IMR-90 (cell line): ENCODE measurements at regions not wholly inside any gene's neighbourhood (a gene's known extent, or its start where the extent isn't known, plus 50 kb on each side); places are given as distances from the start of the nearest gene placed in this dataset.

Experiments used
- ATAC-seq: fragments of 200-7000 bp; cut with Tn5 transposase; 2 replicates; pipeline ENCODE4 v1.9.1; 2020; ENCODE audit warnings: low read depth, mild to moderate bottlenecking, moderate library complexity
- BruUV-seq: library from RNA; stranded (reverse); fragments of 400-500 nt; replicated peaks from 2 replicates; lab custom pipeline; 2021; lab: Mats Ljungman, UMichigan
- CTCF ChIA-PET: fragments of 300-600 bp; formaldehyde crosslinking; extraction: SDS; loops from one replicate; lab custom pipeline; 2021; ENCODE audit warnings: antibody characterized with exemption; lab: Yijun Ruan, JAX
- POLR2A ChIA-PET: fragments of 300-600 bp; sonication (Branson Sonifier 250); formaldehyde crosslinking; loops from one replicate; lab custom pipeline; 2022; ENCODE audit warnings: antibody characterized with exemption; ENCODE audit not compliant: unreplicated experiment; lab: Charles Lee
- DNase-seq: peaks from one replicate; pipeline ENCODE4 v3.0.0; 2013
- H2AFZ ChIP-seq: replicated peaks from 2 replicates; pipeline ENCODE3; 2013; ENCODE audit warnings: low read length, mild to moderate bottlenecking; ENCODE audit not compliant: poor library complexity
- H2AK5ac ChIP-seq: 2 replicates; pipeline ENCODE4 v1.6.1; 2013; ENCODE audit warnings: low read depth, low read length, inconsistent platforms
- H2AK9ac ChIP-seq: replicated peaks from 2 replicates; pipeline ENCODE3; 2013; ENCODE audit warnings: mild to moderate bottlenecking, low read depth, low read length, moderate library complexity; ENCODE audit not compliant: poor library complexity
- H2BK120ac ChIP-seq: 2 replicates; pipeline ENCODE4 v1.6.1; 2013; ENCODE audit warnings: low read depth, low read length, inconsistent platforms
- H2BK15ac ChIP-seq: 3 replicates; pipeline ENCODE4 v1.6.1; 2013; ENCODE audit warnings: low read depth, low read length, inconsistent platforms
- H2BK20ac ChIP-seq: 2 replicates; pipeline ENCODE4 v1.6.1; 2013; ENCODE audit warnings: low read depth, mild to moderate bottlenecking, inconsistent platforms, low read length, moderate library complexity
- H2BK5ac ChIP-seq: 2 replicates; pipeline ENCODE4 v1.6.1; 2013; ENCODE audit warnings: mild to moderate bottlenecking, low read depth, low read length, inconsistent platforms; ENCODE audit not compliant: poor library complexity, severe bottlenecking
- H3K14ac ChIP-seq: replicated peaks from 2 replicates; pipeline ENCODE4 v1.6.1; 2013; ENCODE audit warnings: low read depth, low read length, inconsistent platforms
- H3K18ac ChIP-seq: 2 replicates; pipeline ENCODE4 v1.6.1; 2013; ENCODE audit warnings: low read depth, low read length, control low read depth
- H3K23ac ChIP-seq: 2 replicates; pipeline ENCODE4 v1.6.1; 2013; ENCODE audit warnings: low read depth, low read length, inconsistent platforms
- H3K27ac ChIP-seq: 2 replicates; pipeline ENCODE4 v1.5.1; 2013; ENCODE audit warnings: mild to moderate bottlenecking, control low read depth, low read length; ENCODE audit not compliant: insufficient read depth
- H3K27me3 ChIP-seq: 2 replicates; pipeline ENCODE4 v1.6.1; 2013; ENCODE audit warnings: low read length; ENCODE audit not compliant: control insufficient read depth, insufficient read depth
- H3K36me3 ChIP-seq: 2 replicates; pipeline ENCODE4 v1.6.1; 2013; ENCODE audit warnings: low read length, mixed read lengths; ENCODE audit not compliant: control insufficient read depth, insufficient read depth
- H3K4ac ChIP-seq: 2 replicates; pipeline ENCODE4 v1.6.1; 2013; ENCODE audit warnings: low read depth, low read length, inconsistent platforms
- H3K4me1 ChIP-seq: 2 replicates; pipeline ENCODE4 v1.6.1; 2013; ENCODE audit warnings: low read length, mixed read lengths; ENCODE audit not compliant: control insufficient read depth, insufficient read depth
- H3K4me2 ChIP-seq: 2 replicates; pipeline ENCODE4 v1.6.1; 2013; ENCODE audit warnings: low read depth, mild to moderate bottlenecking, control low read depth, low read length, moderate library complexity
- H3K4me3 ChIP-seq: 2 replicates; pipeline ENCODE4 v1.5.1; 2013; ENCODE audit warnings: low read depth, mild to moderate bottlenecking, control low read depth, low read length, moderate library complexity; ENCODE audit not compliant: insufficient read depth
- H3K56ac ChIP-seq: 2 replicates; pipeline ENCODE4 v1.6.1; 2013; ENCODE audit warnings: low read length, inconsistent platforms; ENCODE audit not compliant: insufficient read depth; ENCODE audit errors: extremely low read depth
- H3K79me1 ChIP-seq, 2 experiments: 2 replicates each; pipeline ENCODE4 v1.6.1; 2013; ENCODE audit warnings: low read length in 2 of 2, inconsistent platforms in 1 of 2, low read depth in 1 of 2
- H3K9ac ChIP-seq: 2 replicates; pipeline ENCODE4 v1.6.1; 2013; ENCODE audit warnings: low read depth, low read length, control low read depth
- H3K9me1 ChIP-seq: 2 replicates; pipeline ENCODE4 v1.6.1; 2013; ENCODE audit warnings: low read length, inconsistent platforms; ENCODE audit not compliant: insufficient read depth
- H3K9me3 ChIP-seq: 2 replicates; pipeline ENCODE4 v1.6.1; 2013; ENCODE audit warnings: low read length; ENCODE audit not compliant: control insufficient read depth, insufficient read depth
- H4K20me1 ChIP-seq: 2 replicates; pipeline ENCODE4 v1.6.1; 2013; ENCODE audit warnings: low read length, inconsistent platforms; ENCODE audit not compliant: insufficient read depth
- H4K5ac ChIP-seq: 2 replicates; pipeline ENCODE4 v1.6.1; 2013; ENCODE audit warnings: mild to moderate bottlenecking, low read depth, low read length, control low read depth
- H4K8ac ChIP-seq, 2 experiments: 2 replicates each; pipeline ENCODE4 v1.6.1; 2013; ENCODE audit warnings: low read depth in 2 of 2, low read length in 2 of 2, control low read depth in 1 of 2, inconsistent platforms in 1 of 2
- H4K91ac ChIP-seq: 2 replicates; pipeline ENCODE4 v1.6.1; 2013; ENCODE audit warnings: low read depth, low read length, inconsistent platforms; ENCODE audit not compliant: insufficient read depth
- FOS ChIP-seq: fragments of 150-350 bp; IDR thresholded peaks from 2 replicates; pipeline ENCODE4 v1.6.1; 2016; ENCODE audit warnings: low read depth, low read length
- WGBS, 2 experiments: methylation state at CpG; one replicate each; pipeline versions ENCODE4 v1.1.5 to v1.1.7; 2013; ENCODE audit warnings: missing lambda C conversion rate in 2 of 2; ENCODE audit not compliant: insufficient read length in 1 of 2; ENCODE audit errors: extremely low coverage in 2 of 2; 5-methylcytosine and 5-hydroxymethylcytosine counted together
- dilution Hi-C: fragments of 300-500 bp; cut with HindIII; formaldehyde crosslinking; loops from one replicate; pipeline ENCODE4 v1.14.3; 2018; ENCODE audit warnings: low sequenced_read_pairs; ENCODE audit not compliant: unreplicated experiment
- in situ Hi-C: fragments of 300-500 bp; cut with MboI; formaldehyde crosslinking; loops from 3 replicates; pipeline ENCODE4 v1.14.3; 2019; ENCODE audit warnings: low sequenced_read_pairs, inconsistent platforms, mixed read lengths
- intact Hi-C: fragments of 100-400 bp; cut with micrococcal nuclease; formaldehyde crosslinking; loops from 2 replicates; pipeline ENCODE4 v1.10.0; 2022

- Histone ChIP-seq H3K36me3 (no peaks in the 10 kb centered on the region), H2BK15ac (no peak overlapping the region), H3K23ac (no peak overlapping the region), H3K18ac (no peak overlapping the region), H3K56ac (no peak overlapping the region), H3K4me1 (no peaks in the 10 kb centered on the region), H3K9me3 (no peaks in the 10 kb centered on the region), H3K4me3 (no peak overlapping the region), H4K5ac (no peak overlapping the region), H3K4ac (no peak overlapping the region), H2BK120ac (no peak overlapping the region), H4K91ac (no peak overlapping the region), H2BK20ac (no peak overlapping the region), H3K79me1 (no peaks in the 10 kb centered on the region), H2AK9ac (no peak overlapping the region), H3K14ac (no peak overlapping the region), H4K8ac (no peak overlapping the region), H2AFZ (no peak overlapping the region), H3K27ac (no peak overlapping the region), H3K4me2 (no peak overlapping the region), H2BK5ac (no peak overlapping the region), H3K27me3 (no peaks in the 10 kb centered on the region), H3K9me1 (no peaks in the 10 kb centered on the region), H4K20me1 (no peaks in the 10 kb centered on the region), H3K9ac (no peak overlapping the region), H2AK5ac (no peak overlapping the region)
- intact Hi-C loops = no loop called here
- BruUV-seq = no TSS peak
- TF ChIP-seq FOS = no peak
- CTCF ChIA-PET = no interaction called here
- dilution Hi-C loops = no loop called here
- POLR2A ChIA-PET = no interaction called here
- in situ Hi-C loops = no loop called here
- ATAC-seq (no peak), DNase-seq (no peak)
- WGBS, 2 experiments = 82% methylated on average over 2 of the region's 15 CpGs; no CpG with 5 or more reads in 1 of the 2 experiments
These were observed 393.4 kb downstream of the MATN1 start for GRCh38 chr1:30329802-30330557.
